H1 (cell line): ENCODE measurements at regions not wholly inside any gene's neighbourhood (a gene's known extent, or its start where the extent isn't known, plus 50 kb on each side); places are given as distances from the start of the nearest gene placed in this dataset.

Experiments
- CTCF ChIA-PET: fragments of 300-600 bp; sonication (Branson Sonifier 250); formaldehyde crosslinking; loops from one replicate; lab custom pipeline; 2021; ENCODE audit not compliant: partially characterized antibody; lab: Charles Lee
- POLR2A ChIA-PET: fragments of 300-600 bp; sonication (Branson Sonifier 250); formaldehyde crosslinking; loops from one replicate; lab custom pipeline; 2021; ENCODE audit warnings: inconsistent platforms; ENCODE audit not compliant: partially characterized antibody; lab: Charles Lee
- DNase-seq, 2 experiments: peaks; one replicate each; pipeline versions ENCODE4 v3.0.0 to v3.0.0-alpha.2; 2010 to 2022; ENCODE audit warnings: low spot score in 2 of 2, low read depth in 1 of 2, mixed read lengths in 1 of 2
- FAIRE-seq: peaks from 2 replicates; lab custom pipeline; 2011; peaks lifted over from hg19 to GRCh38; lab: Jason Lieb, UNC
- H2AFZ ChIP-seq: 2 replicates; pipeline ENCODE4 v1.8.1; 2012; ENCODE audit warnings: low read length, inconsistent platforms
- H2AK5ac ChIP-seq: 2 replicates; pipeline ENCODE4 v1.6.1; 2013; ENCODE audit warnings: low read depth, low read length
- H2BK120ac ChIP-seq: replicated peaks from 2 replicates; pipeline ENCODE3; 2013; ENCODE audit warnings: low read depth, low read length, inconsistent platforms
- H2BK12ac ChIP-seq: 2 replicates; pipeline ENCODE4 v1.6.1; 2013; ENCODE audit warnings: low read depth, low read length
- H2BK15ac ChIP-seq: 2 replicates; pipeline ENCODE4 v1.6.1; 2013; ENCODE audit warnings: low read length
- H2BK20ac ChIP-seq: 2 replicates; pipeline ENCODE4 v1.6.1; 2013; ENCODE audit warnings: low read length
- H2BK5ac ChIP-seq: 2 replicates; pipeline ENCODE4 v1.6.1; 2013; ENCODE audit warnings: low read depth, low read length
- H3K14ac ChIP-seq: 2 replicates; pipeline ENCODE4 v1.6.1; 2013; ENCODE audit warnings: inconsistent platforms; ENCODE audit not compliant: insufficient read length
- H3K18ac ChIP-seq: 2 replicates; pipeline ENCODE4 v1.6.1; 2013; ENCODE audit warnings: low read length; ENCODE audit errors: extremely low read depth
- H3K23ac ChIP-seq: 2 replicates; pipeline ENCODE4 v1.6.1; 2013; ENCODE audit warnings: inconsistent platforms; ENCODE audit not compliant: insufficient read length
- H3K23me2 ChIP-seq: 2 replicates; pipeline ENCODE4 v1.6.1; 2013; ENCODE audit warnings: low read depth, low read length
- H3K27ac ChIP-seq: 2 replicates; pipeline ENCODE4 v1.6.1; 2011; ENCODE audit warnings: low read depth, low read length, inconsistent platforms
- H3K27me3 ChIP-seq, 4 experiments: replicated peaks in 1 of 4; 1 replicate in 1 of 4; 2 replicates in 3 of 4; pipeline versions ENCODE4 v1.6.1 to v1.8.1; 2011 to 2013; ENCODE audit warnings: low read length in 3 of 4, mild to moderate bottlenecking in 3 of 4, inconsistent platforms in 2 of 4, mixed read lengths in 2 of 4, moderate library complexity in 1 of 4; ENCODE audit not compliant: control insufficient read depth in 3 of 4, insufficient read depth in 3 of 4; ENCODE audit errors: extremely low read depth in 1 of 4
- H3K36me3 ChIP-seq, 4 experiments: 2 replicates each; pipeline versions ENCODE4 v1.6.1 to v1.8.1; 2011 to 2013; ENCODE audit warnings: mild to moderate bottlenecking in 4 of 4, low read length in 3 of 4, moderate library complexity in 2 of 4, control low read depth in 1 of 4, inconsistent platforms in 1 of 4; ENCODE audit not compliant: insufficient read depth in 4 of 4, control insufficient read depth in 2 of 4
- H3K4ac ChIP-seq: replicated peaks from 2 replicates; pipeline ENCODE3; 2013; ENCODE audit warnings: low read length, low read depth, mixed read lengths, inconsistent platforms; ENCODE audit not compliant: insufficient read length
- H3K4me1 ChIP-seq, 4 experiments: replicated peaks in 1 of 4; 1 replicate in 1 of 4; 2 replicates in 3 of 4; pipeline versions ENCODE4 v1.6.1 to v1.8.1; 2011 to 2013; ENCODE audit warnings: low read length in 3 of 4, inconsistent platforms in 2 of 4, mixed read lengths in 1 of 4; ENCODE audit not compliant: insufficient read depth in 4 of 4, control insufficient read depth in 3 of 4
- H3K4me2 ChIP-seq, 2 experiments: 2 replicates each; pipeline versions ENCODE4 v1.6.1 to v1.8.1; 2011 to 2013; ENCODE audit warnings: low read depth in 2 of 2, low read length in 2 of 2, control low read depth in 1 of 2, inconsistent platforms in 1 of 2, mild to moderate bottlenecking in 1 of 2; ENCODE audit not compliant: insufficient read depth in 1 of 2
- H3K4me3 ChIP-seq, 4 experiments: fragments of 200-600, 300-600 bp in 1 of 4; sonication (generic), shearing (Covaris generic), sonication (Bioruptor Twin) in 1 of 4; 2 replicates each; pipeline versions ENCODE4 v1.5.1 to v1.8.1; 2011 to 2016; ENCODE audit warnings: low read length in 4 of 4, low read depth in 3 of 4, control low read depth in 2 of 4, inconsistent platforms in 2 of 4, mild to moderate bottlenecking in 2 of 4, mixed read lengths in 1 of 4, moderate library complexity in 1 of 4; ENCODE audit not compliant: insufficient read depth in 2 of 4; ENCODE audit errors: extremely low read depth in 1 of 4
- H3K56ac ChIP-seq: replicated peaks from 2 replicates; pipeline ENCODE3; 2013; ENCODE audit warnings: low read depth, mild to moderate bottlenecking, mixed read lengths, low read length, inconsistent platforms; ENCODE audit not compliant: insufficient read length
- H3K79me1 ChIP-seq: 2 replicates; pipeline ENCODE4 v1.6.1; 2013; ENCODE audit warnings: low read depth, low read length, control low read depth
- H3K79me2 ChIP-seq, 2 experiments: 2 replicates each; pipeline versions ENCODE4 v1.6.1 to v1.8.1; 2012 to 2013; ENCODE audit warnings: low read length in 2 of 2, mild to moderate bottlenecking in 2 of 2, inconsistent platforms in 1 of 2; ENCODE audit not compliant: insufficient read depth in 2 of 2, control insufficient read depth in 1 of 2
- H3K9ac ChIP-seq, 4 experiments: replicated peaks in 1 of 4; 1 replicate in 1 of 4; 2 replicates in 3 of 4; pipeline versions ENCODE4 v1.6.1 to v1.8.1; 2011 to 2013; ENCODE audit warnings: low read depth in 3 of 4, low read length in 3 of 4, control low read depth in 2 of 4, mild to moderate bottlenecking in 2 of 4, moderate library complexity in 2 of 4, inconsistent platforms in 1 of 4; ENCODE audit errors: extremely low read depth in 1 of 4
- H3K9me3 ChIP-seq, 2 experiments: 2 replicates each; pipeline versions ENCODE4 v1.6.1 to v1.8.1; 2012 to 2013; ENCODE audit warnings: mild to moderate bottlenecking in 2 of 2, moderate library complexity in 2 of 2, control low read depth in 1 of 2, inconsistent platforms in 1 of 2, low read depth in 1 of 2, low read length in 1 of 2, mixed read lengths in 1 of 2; ENCODE audit not compliant: insufficient read depth in 2 of 2
- H4K20me1 ChIP-seq, 2 experiments: replicated peaks in 1 of 2; 2 replicates each; pipeline versions ENCODE3 to v1.8.1; 2011 to 2013; ENCODE audit warnings: inconsistent platforms in 2 of 2, low read length in 2 of 2, mild to moderate bottlenecking in 1 of 2; ENCODE audit not compliant: insufficient read depth in 2 of 2, control insufficient read depth in 1 of 2
- H4K5ac ChIP-seq: 2 replicates; pipeline ENCODE4 v1.6.1; 2013; ENCODE audit warnings: low read length, low read depth, mixed read lengths, inconsistent platforms; ENCODE audit not compliant: insufficient read length
- H4K8ac ChIP-seq: 2 replicates; pipeline ENCODE4 v1.8.0; 2013; ENCODE audit warnings: mild to moderate bottlenecking, moderate library complexity, low read length, inconsistent platforms; ENCODE audit not compliant: insufficient read depth; ENCODE audit errors: extremely low read depth
- H4K91ac ChIP-seq: replicated peaks from 2 replicates; pipeline ENCODE3; 2013; ENCODE audit warnings: low read length, mixed read lengths, inconsistent platforms; ENCODE audit not compliant: insufficient read length
- CBX5 ChIP-seq: fragments of 300-800, 300-1000 bp; sonication (generic); IDR thresholded peaks from 2 replicates; pipeline ENCODE4 v1.7.1; 2016; ENCODE audit warnings: antibody characterized with exemption, low read length, low read depth
- RAD21 ChIP-seq, 2 experiments: IDR thresholded peaks in 1 of 2; conservative IDR thresholded peaks in 1 of 2; 2 replicates each; pipeline ENCODE4 v1.6.1; 2011; ENCODE audit warnings: low read depth in 2 of 2, low read length in 2 of 2, improper control_type of control experiment in 1 of 2, inconsistent platforms in 1 of 2, mild to moderate bottlenecking in 1 of 2, moderate library complexity in 1 of 2
- SRF ChIP-seq: IDR thresholded peaks from 2 replicates; pipeline ENCODE4 v1.6.1; 2011; ENCODE audit warnings: mild to moderate bottlenecking, low read depth, low read length, moderate library complexity
- WGBS, 2 experiments: shearing (Covaris generic) in 1 of 2; methylation state at CpG; one replicate each; pipeline versions ENCODE4 v1.1.6 to v1.1.7; 2013 to 2015; ENCODE audit warnings: low lambda C conversion rate in 2 of 2, mixed read lengths in 2 of 2, inconsistent platforms in 1 of 2, low coverage in 1 of 2, missing lambda C conversion rate in 1 of 2; ENCODE audit not compliant: insufficient replicate concordance in 2 of 2, insufficient coverage in 1 of 2, insufficient read length in 1 of 2; ENCODE audit errors: extremely low coverage in 1 of 2, missing lambda C conversion rate in 1 of 2; 5-methylcytosine and 5-hydroxymethylcytosine counted together

- no peak overlapping the region for H3K4ac ChIP-seq
- WGBS, 2 experiments: 92% methylated on average over 3 of the region's 3 CpGs; no CpG with 5 or more reads in 1 of the 2 experiments
- no peak for FAIRE-seq
These were observed 227.8 kb upstream of the GBE1 start for GRCh38 chr3:81989274-81989673.

More at GRCh38 chr3:81989274-81989673, 227.8 kb upstream of the GBE1 start:
- H4K8ac ChIP-seq: no peak overlapping the region
- H3K23me2 ChIP-seq: no peaks in the 10 kb centered on the region
- no peak overlapping the region for H2BK120ac ChIP-seq
- peaks cover 0 to 4% of the 10 kb centered on the region in 2 experiments; a peak in 1 of 4 replicates for H3K9me3 ChIP-seq
- no peak overlapping the region for H3K4me3 ChIP-seq
- POLR2A ChIA-PET: interaction anchor here (0.7 kb wide), 1 partner anchor 114 kb away, joined by 3 read pairs; no protein-coding TSS in a partner anchor
- no peaks in the 10 kb centered on the region; a peak in 1 of 4 replicates for H3K79me2 ChIP-seq
- H3K14ac ChIP-seq: no peak overlapping the region
- CTCF ChIA-PET: interaction anchor here (0.5 to 1.0 kb wide), 3 partner anchors 127 to 321 kb away, joined by 3 to 4 read pairs (median 3); no protein-coding TSS in a partner anchor
- H3K23ac ChIP-seq: no peak overlapping the region
- DNase-seq: no peak
- H2AFZ ChIP-seq: no peak overlapping the region
- H3K18ac ChIP-seq: no peak overlapping the region
- no peak overlapping the region for H4K91ac ChIP-seq
- no peak overlapping the region for H3K27ac ChIP-seq
- H3K27me3 ChIP-seq: no peaks in the 10 kb centered on the region
- peak; percentile 15; the same call in 1 of the 2 replicates for TF ChIP-seq SRF
- no peak for TF ChIP-seq CBX5
- TF ChIP-seq RAD21 (IDR thresholded peaks at IDR 0.05 in 1 of 2, conservative IDR thresholded peaks at IDR 0.05 in 1 of 2; ENCODE audit: low read depth in 2 of 2, low read length in 2 of 2): peak in 1 of 2 experiments; percentile 18; a peak in 1 of 4 replicates
- no peak overlapping the region for H2BK5ac ChIP-seq
- H4K5ac ChIP-seq: no peak overlapping the region
- no peak overlapping the region for H2BK20ac ChIP-seq
- H2BK15ac ChIP-seq: no peak overlapping the region
- H3K56ac ChIP-seq: no peak overlapping the region
- H4K20me1 ChIP-seq: no peaks in the 10 kb centered on the region
- no peak overlapping the region for H2AK5ac ChIP-seq
- no peak overlapping the region for H3K9ac ChIP-seq
- peaks cover 0 to 3% (median 0%) of the 10 kb centered on the region in 4 experiments; a peak in 1 of 7 replicates for H3K4me1 ChIP-seq
- H3K79me1 ChIP-seq: no peaks in the 10 kb centered on the region
- H3K36me3 ChIP-seq: no peaks in the 10 kb centered on the region
- H2BK12ac ChIP-seq: no peak overlapping the region
- H3K4me2 ChIP-seq: no peak overlapping the region
